Transverse colon (tissue), 4 donors: ENCODE measurements at regions not wholly inside any gene's neighbourhood (a gene's known extent, or its start where the extent isn't known, plus 50 kb on each side); places are given as distances from the start of the nearest gene placed in this dataset.

Experiments used
- DNase-seq: peaks from one replicate; pipeline ENCODE4 v3.0.0-alpha.2; 2019
- H3K27ac ChIP-seq, 4 donors: fragments of 200-600 bp; sonication (generic); 2 replicates each; pipeline ENCODE4 v1.5.1; 2016 to 2018; ENCODE audit warnings: inconsistent platforms in 4 of 4
- H3K27me3 ChIP-seq: fragments of 200-600 bp; sonication (generic); 2 replicates; pipeline ENCODE4 v1.5.1; 2017; ENCODE audit warnings: inconsistent platforms
- H3K36me3 ChIP-seq, 4 donors: fragments of 200-600 bp; sonication (generic); 2 replicates each; pipeline ENCODE4 v1.5.1; 2017 to 2019; ENCODE audit warnings: inconsistent platforms in 4 of 4
- H3K4me1 ChIP-seq, 4 donors: fragments of 200-600 bp; sonication (generic); 2 replicates each; pipeline ENCODE4 v1.5.1; 2017 to 2020; ENCODE audit warnings: inconsistent platforms in 4 of 4
- H3K4me3 ChIP-seq, 4 donors: fragments of 200-600 bp; sonication (generic); 1 replicate in 1 of 4; 2 replicates in 3 of 4; pipeline versions ENCODE4 v1.5.1 to v1.6.1; 2017 to 2019; ENCODE audit warnings: inconsistent platforms in 4 of 4
- H3K9me3 ChIP-seq, 2 donors: fragments of 200-600 bp; sonication (generic); 2 replicates each; pipeline ENCODE4 v1.5.1; 2017 to 2019; ENCODE audit warnings: inconsistent platforms in 2 of 2
- CTCF ChIP-seq, 5 experiments: fragments of 200-600 bp in 3 of 5; fragments of 450-650 bp in 2 of 5; sonication (generic) in 3 of 5; IDR thresholded peaks; 1 replicate in 2 of 5; 2 replicates in 3 of 5; pipeline ENCODE4 v1.5.1; 2016 to 2017; ENCODE audit warnings: antibody characterized with exemption in 5 of 5, inconsistent platforms in 3 of 5, mild to moderate bottlenecking in 2 of 5, moderate library complexity in 1 of 5
- EP300 ChIP-seq: sonication (generic); formaldehyde crosslinking; IDR thresholded peaks from one replicate; pipeline ENCODE4 v1.6.1; 2017; ENCODE audit warnings: antibody characterized with exemption, low read depth
- POLR2A ChIP-seq: fragments of 450-650 bp; IDR thresholded peaks from one replicate; pipeline ENCODE4 v1.6.1; 2016; ENCODE audit warnings: antibody characterized with exemption, mild to moderate bottlenecking, moderate library complexity
- POLR2AphosphoS5 ChIP-seq, 3 donors: sonication (generic); formaldehyde crosslinking; IDR thresholded peaks; one replicate each; pipeline ENCODE4 v1.6.1; 2016; ENCODE audit warnings: antibody characterized with exemption in 3 of 3
- WGBS, 2 donors: methylation state at CpG; one replicate each; pipeline ENCODE4 v1.1.5; 2018; ENCODE audit warnings: low coverage in 1 of 2; 5-methylcytosine and 5-hydroxymethylcytosine counted together
- in situ Hi-C, 4 donors: fragments of 200-750 bp; cut with MboI; loops; one replicate each; pipeline versions ENCODE4 v1.15.0 to v1.15.1; 2017; ENCODE audit warnings: low sequenced_read_pairs in 3 of 4, low pct_ligation_motif_present in 1 of 4, low pct_unique_long_range_greater_than_20kb in 1 of 4
- intact Hi-C: fragments of 100-400 bp; cut with DNase I; formaldehyde crosslinking; loops from one replicate; pipeline ENCODE4 v1.15.1; 2023; ENCODE audit warnings: low total_unique reads

- Histone ChIP-seq H3K27me3 (no peaks in the 10 kb centered on the region), H3K4me3 (no peak overlapping the region), H3K4me1 (no peaks in the 10 kb centered on the region), H3K9me3 (no peaks in the 10 kb centered on the region), H3K36me3 (no peaks in the 10 kb centered on the region), H3K27ac (no peak overlapping the region)
- in situ Hi-C loops: no loop called here
- no peak for DNase-seq
- TF ChIP-seq POLR2A (no peak), POLR2AphosphoS5 (IDR thresholded peaks at IDR 0.05) (no peak), EP300 (no peak), CTCF (IDR thresholded peaks at IDR 0.05) (no peak)
- intact Hi-C loops: no loop called here
- WGBS, 2 donors: 33 to 47% methylated on average over 1 of the region's 1 CpG
These were observed 70.4 kb upstream of the SMLR1 start for GRCh38 chr6:130756824-130757223.

- 70 to 73% methylated on average over 3 of the region's 3 CpGs for WGBS, 2 donors
- intact Hi-C loops: no loop called here
- no peak overlapping the region for H3K4me3 ChIP-seq
These were observed 68.4 kb upstream of the SMLR1 start for GRCh38 chr6:130758813-130759212.

GRCh38 chr6:130760006-130760405 is 67.2 kb upstream of the SMLR1 start:
- no peaks in the 10 kb centered on the region for H3K36me3 ChIP-seq
- no peak overlapping the region for H3K27ac ChIP-seq
- WGBS, 2 donors: 59 to 60% methylated on average over 1 of the region's 1 CpG
- no peak for DNase-seq
- TF ChIP-seq CTCF (IDR thresholded peaks at IDR 0.05) (peak in 3 of 5 experiments; percentile 27 to 32 (median 28)), POLR2AphosphoS5 (IDR thresholded peaks at IDR 0.05) (no peak), POLR2A (no peak)
- no peaks in the 10 kb centered on the region for H3K27me3 ChIP-seq
- H3K4me3 ChIP-seq: no peak overlapping the region
- intact Hi-C loops: no loop called here
- H3K9me3 ChIP-seq: no peaks in the 10 kb centered on the region
- H3K4me1 ChIP-seq: no peaks in the 10 kb centered on the region
- in situ Hi-C loops: no loop called here

More at GRCh38 chr6:130758813-130759212, 68.4 kb upstream of the SMLR1 start:
- TF ChIP-seq POLR2A (no peak), CTCF (IDR thresholded peaks at IDR 0.05) (no peak), EP300 (no peak), POLR2AphosphoS5 (IDR thresholded peaks at IDR 0.05) (no peak)
- no peaks in the 10 kb centered on the region for H3K27me3 ChIP-seq
- H3K27ac ChIP-seq: no peak overlapping the region
- no peaks in the 10 kb centered on the region for H3K36me3 ChIP-seq
- H3K9me3 ChIP-seq: no peaks in the 10 kb centered on the region
- DNase-seq: no peak
- in situ Hi-C loops: no loop called here
- no peaks in the 10 kb centered on the region for H3K4me1 ChIP-seq

- H3K27me3 ChIP-seq: no peaks in the 10 kb centered on the region
- no peaks in the 10 kb centered on the region for H3K4me1 ChIP-seq
- in situ Hi-C loops (no loop called here), intact Hi-C loops (no loop called here)
- 79% methylated on average over 1 of the region's 1 CpG; no CpG with 5 or more reads in 1 of the 2 donors for WGBS, 2 donors
- no peaks in the 10 kb centered on the region for H3K36me3 ChIP-seq
- no peak overlapping the region for H3K27ac ChIP-seq
- DNase-seq: no peak
- no peak overlapping the region for H3K4me3 ChIP-seq
- H3K9me3 ChIP-seq: no peaks in the 10 kb centered on the region
- TF ChIP-seq EP300: no peak
- TF ChIP-seq CTCF (IDR thresholded peaks at IDR 0.05): no peak
- TF ChIP-seq POLR2AphosphoS5 (IDR thresholded peaks at IDR 0.05): no peak
- no peak for TF ChIP-seq POLR2A
These were observed 65.9 kb upstream of the SMLR1 start for GRCh38 chr6:130761286-130761685.
